GM19043 (cell line): ENCODE measurements at regions not wholly inside any gene's neighbourhood (a gene's known extent, or its start where the extent isn't known, plus 50 kb on each side); places are given as distances from the start of the nearest gene placed in this dataset.

Experiments
- ATAC-seq: cut with Tn5 transposase; IDR thresholded peaks from one replicate; pipeline ENCODE4 v1.9.1; 2021; ENCODE audit warnings: low read depth; ENCODE audit not compliant: unreplicated experiment

GRCh38 chr16:64149756-64150155, 972.1 kb downstream of the CDH11 start:
- ATAC-seq, result no peak

- no peak for ATAC-seq
Measured at GRCh38 chr16:64148356-64148755, 973.5 kb downstream of the CDH11 start.

DNA sequence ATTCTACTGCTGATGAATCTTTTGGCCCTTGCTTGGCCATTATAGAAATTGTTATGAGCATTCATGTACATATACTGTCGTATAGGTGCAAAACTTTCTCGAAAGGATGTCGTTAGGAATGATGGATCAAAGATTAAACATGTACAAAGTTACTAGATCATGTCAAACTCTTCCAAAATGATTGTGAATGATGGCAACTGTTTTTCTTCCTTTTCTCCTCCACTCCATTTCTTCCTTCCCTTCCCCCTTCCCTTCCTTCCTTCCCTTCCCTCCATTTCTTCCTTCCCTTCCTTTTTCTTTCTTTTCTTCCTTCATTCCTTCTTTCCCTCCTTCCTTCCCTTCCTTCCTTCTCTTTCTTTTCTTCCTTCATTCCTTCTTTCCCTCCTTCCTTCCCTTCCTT, 973.9 kb downstream of the CDH11 start:
- ATAC-seq, result no peak

DNA sequence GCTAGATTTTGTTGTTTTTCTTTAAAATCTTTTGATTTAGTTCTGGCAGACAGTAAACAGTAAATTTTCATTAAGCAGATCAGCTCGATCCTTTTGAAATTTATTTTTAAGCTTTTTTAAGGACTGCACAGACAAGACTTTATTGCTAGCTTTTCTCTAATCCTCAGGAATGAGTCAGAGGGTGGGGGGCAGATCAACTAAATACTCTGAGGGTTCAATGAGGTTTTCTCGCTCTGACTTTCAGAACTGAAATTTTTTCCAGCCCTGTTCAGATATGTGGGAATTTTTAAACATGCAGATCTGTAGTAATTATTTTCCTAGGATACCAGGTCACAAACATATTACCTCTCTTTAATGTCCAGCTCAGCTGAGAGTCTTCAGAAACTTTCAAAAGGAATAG, 977.2 kb downstream of the CDH11 start:
- no peak for ATAC-seq

DNA sequence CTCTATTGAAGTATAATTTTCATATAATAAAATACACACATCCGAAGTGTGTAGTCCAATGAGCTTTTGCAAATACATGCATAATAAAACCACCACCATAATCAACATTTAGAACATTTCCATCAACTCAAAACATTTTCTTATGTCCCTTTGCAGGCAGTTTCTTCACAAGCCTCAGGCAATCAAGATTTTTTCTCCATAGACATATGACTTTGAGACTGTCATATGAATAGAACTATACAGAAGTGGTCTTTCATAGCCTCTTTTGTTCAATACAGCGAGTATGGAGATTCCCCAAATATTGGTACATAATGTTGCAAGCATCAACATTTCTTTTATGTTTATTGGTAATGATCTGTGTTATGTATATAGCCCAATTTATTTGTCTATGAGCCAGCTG, 983.2 kb downstream of the CDH11 start:
- no peak for ATAC-seq

DNA sequence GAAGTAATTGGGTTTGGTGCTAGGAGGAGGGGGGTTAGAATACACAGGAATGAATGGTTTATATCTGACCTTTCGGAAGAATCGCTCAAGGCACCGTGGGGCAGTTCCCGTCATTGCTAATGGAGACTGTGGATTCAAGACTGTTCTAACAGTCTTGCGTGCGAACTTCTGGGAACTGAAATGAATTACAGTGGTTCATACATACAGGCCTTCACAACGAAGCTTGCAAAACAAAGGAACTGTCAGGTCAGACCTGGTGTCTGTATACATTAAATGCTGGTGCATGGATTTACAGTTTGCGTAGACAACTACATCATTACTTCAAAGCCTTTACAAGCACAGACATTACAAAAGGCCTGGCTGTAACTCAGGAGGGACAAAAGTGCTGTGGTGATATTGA, 983.9 kb downstream of the CDH11 start:
- ATAC-seq, result no peak

- ATAC-seq, result no peak
Measured at GRCh38 chr16:64136743-64137142, 985.1 kb downstream of the CDH11 start.

DNA sequence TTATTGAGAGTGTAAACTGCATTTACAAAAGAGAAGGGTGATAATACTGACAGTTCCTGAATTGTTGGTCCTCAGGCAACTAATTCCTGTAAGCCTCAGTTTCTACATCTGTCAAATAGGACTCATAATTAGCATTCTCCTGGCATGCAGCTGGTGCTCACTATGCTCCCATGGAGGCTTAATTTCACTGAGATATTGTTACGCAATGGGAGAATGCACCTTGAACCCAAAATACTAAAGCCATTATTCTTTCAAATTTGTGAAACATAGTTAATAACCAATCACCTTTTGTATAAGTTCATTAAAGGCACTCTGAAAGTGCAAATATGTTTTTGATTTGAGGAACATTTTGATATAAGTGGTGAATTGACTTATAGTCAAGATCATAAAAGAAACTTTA, 985.5 kb downstream of the CDH11 start:
- ATAC-seq, result no peak

- ATAC-seq, result no peak
Measured at GRCh38 chr16:64133366-64133765, 988.5 kb downstream of the CDH11 start.

DNA sequence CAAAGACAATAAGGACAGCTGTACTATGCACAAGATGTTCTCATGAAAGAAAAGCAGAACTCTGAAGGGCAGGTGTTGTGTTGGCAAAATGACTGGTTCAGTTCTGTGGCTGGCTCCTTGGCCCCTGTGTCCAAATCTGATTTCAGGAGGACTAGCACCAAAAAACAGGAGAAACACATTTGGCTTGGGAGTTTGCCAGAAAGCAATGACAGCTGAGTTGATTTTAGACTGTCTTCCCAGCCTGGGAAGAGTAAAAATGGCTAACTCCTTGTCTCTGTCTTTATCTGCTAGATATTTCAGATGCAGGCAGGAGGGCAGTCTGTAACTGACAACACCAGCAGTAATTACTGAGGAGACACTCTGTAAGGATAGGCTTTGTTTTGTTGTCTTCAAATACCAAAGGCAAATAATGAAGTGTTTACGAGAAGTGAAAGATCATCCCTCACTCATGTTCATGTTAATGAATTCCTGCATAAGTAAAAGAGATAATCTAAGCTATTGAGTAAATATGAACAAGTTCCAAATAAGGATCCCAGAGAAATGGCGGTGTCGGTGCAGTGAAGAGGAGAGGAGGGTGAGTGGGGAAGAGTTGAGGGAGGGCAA, 989.0 kb downstream of the CDH11 start:
- ATAC-seq, result no peak

DNA sequence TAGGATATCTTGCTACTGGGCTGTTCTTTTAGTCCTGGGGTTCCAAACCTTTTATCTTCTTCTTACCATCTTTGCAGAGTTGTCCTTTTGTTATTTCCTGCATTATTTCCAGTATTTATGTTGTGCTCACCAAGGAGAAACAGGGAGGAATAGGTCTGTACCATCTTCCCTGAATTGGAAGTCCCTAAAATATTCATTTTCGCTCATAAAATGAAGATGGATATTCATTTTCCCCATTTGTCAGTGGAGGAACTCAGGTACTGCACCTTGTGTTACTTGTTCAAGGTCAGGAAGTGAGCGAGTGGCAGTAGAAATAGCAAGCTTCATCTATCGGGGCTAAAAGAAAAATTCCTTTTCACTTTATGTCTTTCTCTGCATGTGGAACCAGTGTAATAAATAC, 989.7 kb downstream of the CDH11 start:
- no peak for ATAC-seq

DNA sequence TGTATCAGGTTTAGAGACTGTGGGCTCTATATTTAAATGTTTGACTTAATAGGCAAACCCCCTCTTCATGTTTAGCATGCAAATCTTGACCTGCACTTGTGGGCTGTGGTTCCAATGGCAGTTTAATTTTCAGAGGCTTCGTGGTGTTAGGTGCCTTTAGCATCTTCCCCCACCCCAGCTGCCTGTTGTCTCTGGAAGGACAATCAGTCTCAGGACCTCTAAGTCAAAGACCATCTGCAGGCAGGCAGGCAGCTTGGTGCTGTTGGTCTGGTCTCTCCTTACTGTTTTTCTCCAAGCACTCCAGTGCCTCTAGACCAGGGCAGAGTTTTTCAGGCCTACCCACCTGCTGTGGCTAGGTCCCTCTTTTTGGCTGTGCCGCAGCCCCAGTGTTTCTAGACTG, 990.4 kb downstream of the CDH11 start:
- ATAC-seq, result no peak

DNA sequence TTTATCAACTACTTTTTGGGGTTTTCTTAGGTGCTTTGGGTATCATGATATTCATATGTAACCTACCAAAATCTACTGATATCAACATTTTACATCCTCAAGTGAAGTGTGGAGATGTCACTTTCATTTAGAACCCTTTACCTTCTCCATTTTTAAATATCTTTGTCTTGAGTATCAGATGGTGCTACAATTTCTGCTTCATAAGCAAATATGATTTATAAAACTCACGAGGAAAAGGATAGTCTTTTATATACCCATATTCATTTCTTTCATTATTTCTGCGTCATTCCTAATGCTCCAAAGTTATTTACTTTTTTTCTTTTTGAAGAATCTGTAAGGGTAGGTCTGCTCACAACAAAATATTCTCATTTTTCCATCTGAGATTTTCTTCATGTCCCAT, 991.7 kb downstream of the CDH11 start:
- no peak for ATAC-seq

- no peak for ATAC-seq
Measured at GRCh38 chr16:64122177-64122576, 999.7 kb downstream of the CDH11 start.

DNA sequence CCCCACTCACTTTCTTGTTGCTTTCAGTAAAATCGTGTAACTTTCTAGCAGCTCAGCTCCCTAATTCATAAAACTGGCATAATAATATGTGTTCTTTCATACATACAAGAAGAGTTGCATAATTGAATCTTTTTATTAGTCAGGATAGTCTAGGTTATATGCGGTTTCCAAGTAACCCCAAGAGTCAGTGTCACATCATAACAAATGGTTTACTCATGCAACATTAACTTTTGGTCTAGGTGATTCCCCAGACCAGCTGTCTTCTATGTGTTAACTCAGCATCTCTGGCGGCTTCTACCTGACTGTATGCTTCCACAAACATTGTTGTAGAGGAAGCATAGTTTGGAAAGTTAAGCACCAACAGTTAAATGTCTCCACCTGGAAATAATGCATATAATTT, 1000.4 kb downstream of the CDH11 start:
- ATAC-seq, result no peak

DNA sequence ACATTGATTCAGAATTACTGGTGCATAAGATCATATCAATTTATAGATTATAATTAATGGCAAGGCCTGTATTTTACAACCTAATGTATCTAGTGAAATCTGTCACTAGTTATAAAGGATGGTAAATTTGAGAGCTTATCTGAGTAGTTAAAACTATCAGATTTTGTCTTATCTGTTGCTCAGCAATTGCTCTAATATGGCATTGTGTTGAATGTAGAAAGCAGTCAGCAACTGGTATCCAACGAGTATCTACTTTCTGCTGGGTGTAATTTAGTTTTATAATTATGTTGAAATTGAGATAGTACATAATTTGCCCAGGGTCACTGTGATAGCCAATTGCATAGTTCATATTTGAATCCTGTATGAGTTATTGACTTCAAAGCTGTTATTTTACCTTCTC, 1005.7 kb downstream of the CDH11 start:
- no peak for ATAC-seq

DNA sequence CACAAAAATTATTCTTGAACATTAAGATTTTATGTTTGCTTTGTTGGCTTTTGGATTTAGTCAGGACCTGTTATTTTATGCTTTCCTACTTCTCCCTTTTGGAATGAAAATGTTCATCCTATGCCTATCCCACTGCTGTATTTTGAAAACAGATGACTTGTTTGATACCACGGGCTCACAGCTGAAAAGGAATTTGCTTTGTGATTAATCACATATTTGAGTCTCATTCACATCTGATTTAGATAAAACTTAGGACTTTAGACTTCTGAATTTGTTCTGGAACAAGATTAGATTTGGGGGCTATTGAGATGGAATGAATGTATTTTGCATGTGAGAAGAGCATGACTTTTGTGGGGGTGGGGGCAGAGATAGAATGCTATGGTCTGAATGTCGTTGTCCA, 1012.6 kb downstream of the CDH11 start:
- no peak for ATAC-seq

- no peak for ATAC-seq
Measured at GRCh38 chr16:64102654-64103053, 1019.2 kb downstream of the CDH11 start.

GRCh38 chr16:64098451-64098850, 1023.4 kb downstream of the CDH11 start:
- ATAC-seq, result no peak

DNA sequence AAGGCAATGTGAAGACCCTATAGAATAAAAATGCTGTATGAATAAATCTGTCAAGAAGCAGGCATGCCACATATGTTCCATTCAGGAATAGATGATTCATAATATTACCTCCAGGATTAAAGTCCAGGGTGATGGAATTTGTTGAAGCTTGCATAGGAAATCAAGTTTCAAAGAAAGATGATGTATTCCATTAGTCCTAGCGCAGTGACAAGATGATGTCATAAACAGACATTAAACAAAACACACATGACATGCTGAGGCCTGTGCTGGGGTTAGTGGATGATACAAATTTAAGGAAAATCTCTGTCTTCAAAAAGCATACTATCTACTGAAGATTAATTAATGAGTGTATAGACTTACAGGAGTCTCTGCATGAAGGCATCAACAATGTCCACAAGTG, 1025.2 kb downstream of the CDH11 start:
- ATAC-seq, result no peak

GRCh38 chr16:64094992-64095634, 1026.8 kb downstream of the CDH11 start:
- ATAC-seq, result no peak

DNA sequence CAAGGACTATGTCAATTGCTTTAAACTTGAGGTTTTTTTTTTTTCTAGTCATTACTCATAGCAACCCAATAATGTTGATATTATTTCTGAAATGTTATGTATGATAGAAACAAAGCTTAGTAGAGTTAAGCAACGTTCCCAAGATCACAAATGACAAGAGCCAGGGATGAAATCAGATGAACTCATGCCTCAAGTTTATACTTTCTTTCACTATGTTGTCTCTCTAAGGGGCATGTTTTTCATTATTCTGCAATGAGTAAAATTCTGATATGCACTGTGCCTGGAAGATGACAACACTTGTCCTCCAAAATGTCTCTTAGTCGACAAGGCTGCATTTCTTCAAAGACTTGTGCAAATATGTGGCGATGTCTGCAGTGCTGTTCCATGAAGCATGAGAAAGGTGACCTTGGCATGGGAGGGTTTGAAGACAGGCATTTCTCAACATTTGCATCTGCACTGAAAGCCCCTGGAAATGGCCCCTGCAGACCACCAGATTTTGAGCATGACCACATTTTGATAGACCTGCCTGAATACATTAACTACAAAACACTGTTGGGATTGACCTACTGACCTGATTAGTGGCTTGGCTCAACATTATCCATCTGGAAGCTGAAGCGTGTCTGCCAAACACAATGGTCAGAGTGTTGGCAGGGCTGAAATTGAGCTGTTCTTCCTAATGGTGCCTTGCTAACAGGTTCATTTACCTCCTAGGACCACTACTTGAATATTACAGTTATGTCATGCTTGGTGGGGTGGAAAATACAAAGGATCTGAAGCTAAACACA, 1027.5 kb downstream of the CDH11 start:
- no peak for ATAC-seq
